HCT116 (cell line): ENCODE measurements at regions not wholly inside any gene's neighbourhood (a gene's known extent, or its start where the extent isn't known, plus 50 kb on each side); places are given as distances from the start of the nearest gene placed in this dataset.

Source experiments
- ATAC-seq: fragments of 200-7000 bp; cut with Tn5 transposase; 2 replicates; pipeline ENCODE4 v1.9.1; 2020; ENCODE audit warnings: mild to moderate bottlenecking, moderate library complexity
- BruUV-seq: library from RNA; stranded (reverse); fragments of 400-500 nt; replicated peaks from 2 replicates; lab custom pipeline; 2021; lab: Mats Ljungman, UMichigan
- CTCF ChIA-PET: fragments of 300-600 bp; sonication (Branson Sonifier 250); formaldehyde crosslinking; loops from one replicate; lab custom pipeline; 2021; ENCODE audit warnings: antibody characterized with exemption; lab: Charles Lee
- POLR2A ChIA-PET: fragments of 300-600, 350-600 bp; sonication (Branson Sonifier 250); formaldehyde crosslinking; loops from one replicate; lab custom pipeline; 2021; ENCODE audit warnings: antibody characterized with exemption; lab: Charles Lee
- RAD21 ChIA-PET, 2 experiments: fragments of 300-600 bp; sonication (Branson Sonifier 250); formaldehyde crosslinking; loops; one replicate each; lab custom pipeline; 2023; ENCODE audit warnings: low total read pairs in 2 of 2; ENCODE audit not compliant: uncharacterized antibody in 2 of 2, unreplicated experiment in 2 of 2, low non-redundant PET in 1 of 2; lab: Charles Lee
- DNase-seq: peaks from one replicate; pipeline ENCODE4 v3.0.0-alpha.2; 2010; ENCODE audit warnings: low read depth, low spot score
- H2AFZ ChIP-seq: fragments of 200-600 bp; shearing (Covaris generic), sonication (generic); 2 replicates; pipeline ENCODE4 v1.6.1; 2017; ENCODE audit warnings: low read depth, mixed run types, mixed read lengths, antibody characterized with exemption, low read length; ENCODE audit not compliant: poor library complexity, severe bottlenecking
- H3K27ac ChIP-seq: 2 replicates; pipeline ENCODE4 v1.5.1; 2012; ENCODE audit warnings: low read depth, low read length
- H3K27me3 ChIP-seq: fragments of 200-600 bp; sonication (generic); 2 replicates; pipeline ENCODE4 v1.6.1; 2016; ENCODE audit warnings: mixed run types, low read length, mixed read lengths; ENCODE audit not compliant: insufficient read depth
- H3K36me3 ChIP-seq, 2 experiments: fragments of 200-500 bp in 1 of 2; fragments of 200-600 bp in 1 of 2; sonication (Bioruptor generic) in 1 of 2; sonication (generic) in 1 of 2; 2 replicates each; pipeline versions ENCODE4 v1.5.1 to v1.6.1; 2014 to 2016; ENCODE audit warnings: low read length in 2 of 2, inconsistent platforms in 1 of 2, mixed read lengths in 1 of 2, mixed run types in 1 of 2; ENCODE audit not compliant: insufficient read depth in 2 of 2, control insufficient read depth in 1 of 2
- H3K4me1 ChIP-seq, 2 experiments: fragments of 200-600 bp in 1 of 2; sonication (generic) in 1 of 2; 2 replicates each; pipeline versions ENCODE4 v1.5.1 to v1.6.1; 2012 to 2017; ENCODE audit warnings: low read length in 2 of 2, inconsistent platforms in 1 of 2, mild to moderate bottlenecking in 1 of 2, mixed read lengths in 1 of 2, mixed run types in 1 of 2, moderate library complexity in 1 of 2; ENCODE audit not compliant: insufficient read depth in 2 of 2, control insufficient read depth in 1 of 2
- H3K4me2 ChIP-seq: fragments of 200-600 bp; sonication (generic); 2 replicates; pipeline ENCODE4 v1.6.1; 2017; ENCODE audit warnings: mixed run types, low read length, mixed read lengths
- H3K4me3 ChIP-seq, 2 experiments: fragments of 200-600 bp in 1 of 2; sonication (generic) in 1 of 2; replicated peaks in 1 of 2; 2 replicates each; pipeline ENCODE4 v1.5.1; 2011 to 2016; ENCODE audit warnings: low read length in 2 of 2, control low read depth in 1 of 2, low read depth in 1 of 2, mild to moderate bottlenecking in 1 of 2, mixed read lengths in 1 of 2, mixed run types in 1 of 2
- H3K79me2 ChIP-seq: fragments of 200-600 bp; sonication (generic); 2 replicates; pipeline ENCODE4 v1.6.1; 2017; ENCODE audit warnings: mild to moderate bottlenecking, mixed run types, low read length, moderate library complexity, mixed read lengths; ENCODE audit not compliant: insufficient read depth
- H3K9ac ChIP-seq: fragments of 200-600 bp; sonication (generic); 2 replicates; pipeline ENCODE4 v1.6.1; 2016; ENCODE audit warnings: low read length, mixed read lengths
- H3K9me2 ChIP-seq: fragments of 200-600 bp; sonication (generic), shearing (Covaris generic); 2 replicates; pipeline ENCODE4 v1.6.1; 2017; ENCODE audit warnings: mixed run types, mild to moderate bottlenecking, moderate library complexity; ENCODE audit not compliant: insufficient read depth
- H3K9me3 ChIP-seq, 2 experiments: fragments of 200-500 bp in 1 of 2; fragments of 200-600 bp in 1 of 2; sonication (Bioruptor generic) in 1 of 2; sonication (generic) in 1 of 2; 2 replicates each; pipeline ENCODE4 v1.6.1; 2014 to 2017; ENCODE audit warnings: low read length in 2 of 2, mixed read lengths in 2 of 2, inconsistent platforms in 1 of 2, low read depth in 1 of 2, mild to moderate bottlenecking in 1 of 2, mixed run types in 1 of 2, moderate library complexity in 1 of 2; ENCODE audit not compliant: control insufficient read depth in 1 of 2, insufficient read depth in 1 of 2
- H4K20me1 ChIP-seq: fragments of 200-600 bp; sonication (generic), shearing (Covaris generic); 2 replicates; pipeline ENCODE4 v1.6.1; 2017; ENCODE audit warnings: mixed run types, mild to moderate bottlenecking, moderate library complexity; ENCODE audit not compliant: insufficient read depth
- CBX3 ChIP-seq: IDR thresholded peaks from 2 replicates; pipeline ENCODE4 v1.6.1; 2012; ENCODE audit warnings: low read depth
- CEBPB ChIP-seq: IDR thresholded peaks from 2 replicates; pipeline ENCODE4 v1.6.1; 2012; ENCODE audit warnings: low read depth
- EZH2 ChIP-seq: fragments of 200-600 bp; sonication (generic); IDR thresholded peaks from 2 replicates; pipeline ENCODE4 v1.6.1; 2017; ENCODE audit warnings: antibody characterized with exemption, mixed run types
- FOSL1 ChIP-seq: IDR thresholded peaks from 2 replicates; pipeline ENCODE4 v1.6.1; 2012; ENCODE audit warnings: low read depth
- JUND ChIP-seq: IDR thresholded peaks from 2 replicates; pipeline ENCODE4 v1.6.1; 2012
- POLR2AphosphoS5 ChIP-seq: IDR thresholded peaks from 2 replicates; pipeline ENCODE4 v1.6.1; 2011; ENCODE audit warnings: mild to moderate bottlenecking, low read depth, low read length, moderate library complexity
- RAD21 ChIP-seq: IDR thresholded peaks from 2 replicates; pipeline ENCODE4 v1.6.1; 2012; ENCODE audit warnings: low read depth, mild to moderate bottlenecking
- intact Hi-C: fragments of 100-400 bp; cut with micrococcal nuclease; formaldehyde crosslinking; loops from 2 replicates; pipeline ENCODE4 v1.10.0; 2022

DNA sequence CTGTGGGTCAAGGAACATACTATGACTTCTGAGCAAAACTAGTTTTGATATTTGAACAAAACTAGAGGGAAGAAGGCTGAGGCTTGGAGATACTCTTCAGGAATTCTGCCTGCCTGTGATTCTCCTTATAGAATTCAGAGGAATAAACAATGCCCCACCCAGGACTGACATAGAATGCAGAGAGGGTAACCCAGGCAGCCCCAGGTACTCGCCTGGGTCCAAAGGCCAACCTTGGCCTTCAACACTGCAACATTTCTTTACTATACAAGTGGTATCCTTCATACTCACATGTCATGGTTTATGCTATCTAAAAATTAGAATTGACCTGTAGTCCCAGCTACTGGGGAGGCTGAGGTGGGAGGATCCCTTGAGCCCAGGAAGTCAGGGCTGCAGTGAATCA lies 217.0 kb upstream of the FOXN3 start:
- ChIA-PET RAD21 (no interaction called here), POLR2A (no interaction called here), CTCF (no interaction called here)
- no peaks in the 10 kb centered on the region for H3K79me2 ChIP-seq
- no peaks in the 10 kb centered on the region for H3K27me3 ChIP-seq
- H3K9ac ChIP-seq = no peak overlapping the region
- no peak overlapping the region for H3K27ac ChIP-seq
- H3K36me3 ChIP-seq = no peaks in the 10 kb centered on the region
- TF ChIP-seq RAD21 = no peak
- TF ChIP-seq FOSL1 = no peak
- no peaks in the 10 kb centered on the region for H3K9me3 ChIP-seq
- H3K4me3 ChIP-seq = no peak overlapping the region
- H4K20me1 ChIP-seq = no peaks in the 10 kb centered on the region
- H3K4me1 ChIP-seq = peaks cover 0 to 5% of the 10 kb centered on the region in 2 experiments; a peak in 1 of 4 replicates
- H2AFZ ChIP-seq = no peak overlapping the region
- intact Hi-C loops = no loop called here
- ATAC-seq (no peak), DNase-seq (no peak)
- no TSS peak for BruUV-seq
- no peaks in the 10 kb centered on the region for H3K9me2 ChIP-seq
- no peak overlapping the region for H3K4me2 ChIP-seq

DNA sequence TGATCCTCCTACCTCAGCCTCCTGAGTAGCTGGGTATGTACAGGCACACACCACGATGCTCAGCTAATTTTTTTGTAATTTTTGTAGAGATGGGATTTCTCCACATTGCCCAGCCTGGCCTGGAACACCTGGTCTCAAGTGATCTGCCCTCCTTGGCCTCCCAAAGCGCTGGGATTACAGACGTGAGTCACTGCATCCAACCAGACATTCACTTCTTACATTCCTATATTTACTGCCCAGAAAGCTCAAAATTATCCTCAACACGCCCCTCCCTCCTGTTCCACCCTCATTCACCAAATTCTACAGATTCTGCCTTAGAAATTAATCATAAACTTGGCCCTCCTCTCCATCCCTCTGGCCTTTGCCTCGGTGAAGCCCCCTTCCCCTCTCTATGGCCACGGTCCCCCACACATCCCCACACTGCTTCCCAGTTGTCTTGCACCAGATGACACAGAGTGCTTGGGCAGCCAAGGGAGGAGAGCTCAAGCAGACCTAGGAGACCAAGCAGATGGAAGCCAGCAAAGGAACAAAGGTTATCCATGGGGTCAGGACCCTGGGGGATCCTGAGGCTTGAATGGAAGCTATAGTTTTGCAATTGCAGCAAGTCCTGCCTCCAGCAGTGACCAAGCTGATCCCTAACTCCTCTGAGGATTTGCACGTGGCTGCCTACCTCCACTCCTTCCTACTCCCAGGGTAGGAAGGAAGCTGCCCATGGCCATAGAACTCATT lies 213.2 kb upstream of the FOXN3 start:
- Histone ChIP-seq H3K9ac (no peak overlapping the region), H3K27ac (no peak overlapping the region), H2AFZ (no peak overlapping the region), H3K9me2 (no peaks in the 10 kb centered on the region), H3K4me1 (peaks cover 0 to 5% of the 10 kb centered on the region in 2 experiments; a peak in 1 of 4 replicates), H3K4me2 (no peak overlapping the region), H3K36me3 (no peaks in the 10 kb centered on the region), H3K79me2 (no peaks in the 10 kb centered on the region), H3K9me3 (no peaks in the 10 kb centered on the region), H3K27me3 (no peaks in the 10 kb centered on the region), H4K20me1 (no peaks in the 10 kb centered on the region), H3K4me3 (no peak overlapping the region)
- intact Hi-C loops = no loop called here
- TF ChIP-seq CBX3 (no peak), CEBPB (no peak), POLR2AphosphoS5 (no peak), JUND (no peak), EZH2 (no peak)
- ChIA-PET CTCF (no interaction called here), POLR2A (no interaction called here), RAD21 (no interaction called here)
- ATAC-seq (no peak), DNase-seq (no peak)
- no TSS peak for BruUV-seq
